ENCODE measurements at regions not wholly inside any gene's neighbourhood (a gene's known extent, or its start where the extent isn't known, plus 50 kb on each side); places are given as distances from the start of the nearest gene placed in this dataset.

DNA sequence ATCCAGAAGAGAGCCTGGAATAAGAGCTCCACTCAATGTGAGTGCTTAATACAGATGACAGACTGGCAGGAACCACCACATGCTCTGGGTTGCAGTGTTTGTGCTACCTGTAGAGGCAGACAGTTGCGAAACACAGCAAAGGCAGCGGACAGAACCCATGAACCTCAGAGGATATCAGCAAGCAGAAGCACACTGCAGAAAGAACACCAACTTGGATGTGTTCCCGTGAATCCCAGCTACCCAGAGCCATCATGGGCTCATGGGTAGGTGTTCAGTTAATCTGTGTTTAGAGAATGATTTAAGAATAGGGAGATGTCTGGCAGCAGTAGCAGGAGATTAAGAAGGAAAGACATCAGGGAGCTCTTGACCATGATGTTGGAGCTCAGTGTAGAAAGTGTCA, 133.3 kb upstream of the FOXQ1 start:
- TF ChIP-seq, protein P1, sequence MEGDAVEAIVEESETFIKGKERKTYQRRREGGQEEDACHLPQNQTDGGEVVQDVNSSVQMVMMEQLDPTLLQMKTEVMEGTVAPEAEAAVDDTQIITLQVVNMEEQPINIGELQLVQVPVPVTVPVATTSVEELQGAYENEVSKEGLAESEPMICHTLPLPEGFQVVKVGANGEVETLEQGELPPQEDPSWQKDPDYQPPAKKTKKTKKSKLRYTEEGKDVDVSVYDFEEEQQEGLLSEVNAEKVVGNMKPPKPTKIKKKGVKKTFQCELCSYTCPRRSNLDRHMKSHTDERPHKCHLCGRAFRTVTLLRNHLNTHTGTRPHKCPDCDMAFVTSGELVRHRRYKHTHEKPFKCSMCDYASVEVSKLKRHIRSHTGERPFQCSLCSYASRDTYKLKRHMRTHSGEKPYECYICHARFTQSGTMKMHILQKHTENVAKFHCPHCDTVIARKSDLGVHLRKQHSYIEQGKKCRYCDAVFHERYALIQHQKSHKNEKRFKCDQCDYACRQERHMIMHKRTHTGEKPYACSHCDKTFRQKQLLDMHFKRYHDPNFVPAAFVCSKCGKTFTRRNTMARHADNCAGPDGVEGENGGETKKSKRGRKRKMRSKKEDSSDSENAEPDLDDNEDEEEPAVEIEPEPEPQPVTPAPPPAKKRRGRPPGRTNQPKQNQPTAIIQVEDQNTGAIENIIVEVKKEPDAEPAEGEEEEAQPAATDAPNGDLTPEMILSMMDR (IDR thresholded peaks at IDR 0.05): no peak
- TF ChIP-seq POLR2AphosphoS5 (IDR thresholded peaks at IDR 0.05; ENCODE audit: low read depth, low read length): no peak

All from SK-N-SH (cell line).